ENCODE measurements at regions not wholly inside any gene's neighbourhood (a gene's known extent, or its start where the extent isn't known, plus 50 kb on each side); places are given as distances from the start of the nearest gene placed in this dataset.

DNA sequence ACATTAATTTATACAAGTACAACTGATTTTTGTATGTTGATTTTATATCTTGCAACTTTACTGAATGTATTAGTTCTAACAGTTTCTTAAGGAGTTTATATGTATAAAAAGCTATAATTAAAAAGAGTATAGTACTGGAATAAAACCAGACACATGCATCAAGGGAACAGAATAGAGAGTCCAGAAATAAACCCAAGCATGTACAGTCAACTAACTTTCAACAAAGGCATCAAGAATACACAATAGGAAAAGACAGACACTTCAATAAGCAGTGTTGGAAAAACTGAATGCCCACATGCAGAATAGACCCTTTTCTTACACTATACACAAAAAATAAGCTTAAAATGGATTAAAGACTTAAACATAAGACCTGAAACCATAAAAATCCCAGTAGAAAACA is 170.9 kb downstream of the ICE1 start:
- Histone ChIP-seq H3K4me3 (ENCODE audit: low read length) (no peak overlapping the region), H3K4me1 (ENCODE audit: control insufficient read depth, insufficient read depth, low read length) (no peaks in the 10 kb centered on the region), H3K27ac (ENCODE audit: low read length) (no peak overlapping the region), H3K9me3 (ENCODE audit: control insufficient read depth, low read length) (peaks cover 2% of the 10 kb centered on the region), H3K27me3 (ENCODE audit: control insufficient read depth, insufficient read depth) (no peaks in the 10 kb centered on the region)
- intact Hi-C loops (cut with DNase I): no loop called here
- ATAC-seq (no peak), DNase-seq (no peak)

DNA sequence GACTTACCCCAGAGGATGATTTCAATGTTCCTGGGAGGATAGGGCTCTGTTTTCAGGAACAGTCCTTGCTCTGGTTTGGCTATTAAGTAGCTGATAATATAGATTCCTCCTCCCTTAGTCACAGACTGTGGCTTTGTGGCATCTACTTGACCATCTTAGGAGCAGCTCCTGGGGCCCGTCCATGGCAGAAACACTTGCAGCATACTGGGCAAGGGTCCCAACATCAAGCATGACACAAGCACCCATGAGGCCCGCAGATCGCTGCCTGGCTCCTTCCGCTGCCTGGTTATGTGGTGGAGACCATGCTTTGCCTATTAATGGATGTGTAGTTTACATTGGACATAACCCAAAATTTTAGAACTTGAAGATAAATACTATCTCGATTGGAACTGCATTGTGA is 170.1 kb downstream of the ICE1 start:
- Histone ChIP-seq H3K27me3 (ENCODE audit: control insufficient read depth, insufficient read depth) (no peaks in the 10 kb centered on the region), H3K4me3 (ENCODE audit: low read length) (no peak overlapping the region), H3K27ac (ENCODE audit: low read length) (no peak overlapping the region), H3K9me3 (ENCODE audit: control insufficient read depth, low read length) (peaks cover 2% of the 10 kb centered on the region), H3K4me1 (ENCODE audit: control insufficient read depth, insufficient read depth, low read length) (no peaks in the 10 kb centered on the region)
- whole genome bisulfite sequencing: 52% methylated on average over 5 of the region's 5 CpGs
- intact Hi-C loops (cut with DNase I): no loop called here
- DNase-seq (peak in 1 of 3 donors; percentile 49), ATAC-seq (peak in 1 of 2 donors; percentile 58)

DNA sequence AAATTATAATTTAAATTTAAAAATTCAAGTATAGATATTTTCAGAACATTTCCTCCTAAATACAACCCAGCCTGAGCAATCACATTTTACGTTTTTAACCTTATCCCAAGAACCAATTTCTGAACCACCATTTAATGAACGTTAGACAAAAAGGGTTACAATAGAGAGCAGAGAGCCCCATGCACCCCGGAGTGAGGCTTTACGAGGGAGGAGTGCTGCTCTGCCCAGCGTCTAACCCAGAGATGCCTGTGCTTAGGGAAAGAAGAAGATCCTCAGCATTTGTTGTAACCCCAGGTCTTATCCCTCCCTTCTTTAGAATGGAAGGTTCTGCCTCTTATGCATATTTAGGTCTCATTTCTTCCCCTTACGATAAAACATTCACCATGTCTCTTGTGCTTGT is 169.1 kb downstream of the ICE1 start:
- Histone ChIP-seq H3K27me3 (ENCODE audit: control insufficient read depth, insufficient read depth) (no peaks in the 10 kb centered on the region), H3K4me1 (ENCODE audit: control insufficient read depth, insufficient read depth, low read length) (no peaks in the 10 kb centered on the region), H3K9me3 (ENCODE audit: control insufficient read depth, low read length) (peaks cover 2% of the 10 kb centered on the region), H3K27ac (ENCODE audit: low read length) (no peak overlapping the region), H3K4me3 (ENCODE audit: low read length) (no peak overlapping the region)
- no peak for DNase-seq
- intact Hi-C loops (cut with DNase I): no loop called here
- no peak for ATAC-seq
- 75% methylated on average over 6 of the region's 6 CpGs for WGBS

DNA sequence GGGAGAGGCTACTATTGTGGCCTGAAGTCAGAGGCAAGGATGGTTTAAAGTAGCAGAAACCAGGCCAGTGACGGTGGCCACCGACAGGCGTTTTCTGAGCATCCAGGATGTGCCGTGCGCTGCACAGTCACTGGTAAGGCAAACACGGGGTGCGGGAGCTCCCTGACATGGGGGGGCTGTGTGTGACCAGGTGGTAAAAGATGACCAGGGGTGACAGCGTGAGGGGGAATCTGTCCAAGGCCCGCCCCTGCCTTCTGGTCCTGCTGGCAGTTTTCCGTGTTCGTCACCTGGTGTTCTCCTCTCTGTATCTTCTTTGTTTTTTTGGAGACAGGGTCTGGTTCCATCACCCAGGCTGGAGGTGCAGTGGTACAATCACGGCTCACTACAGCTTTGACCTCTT is 167.4 kb downstream of the ICE1 start:
- WGBS: 92% methylated on average over 12 of the region's 12 CpGs
- intact Hi-C loops (cut with DNase I): no loop called here
- no peaks in the 10 kb centered on the region for H3K9me3 ChIP-seq (ENCODE audit: control insufficient read depth, low read length)
- H3K4me1 ChIP-seq (ENCODE audit: control insufficient read depth, insufficient read depth, low read length): no peaks in the 10 kb centered on the region
- DNase-seq (no peak), ATAC-seq (no peak)
- no peak overlapping the region for H3K27ac ChIP-seq (ENCODE audit: low read length)
- no peak overlapping the region for H3K4me3 ChIP-seq (ENCODE audit: low read length)
- H3K27me3 ChIP-seq (ENCODE audit: control insufficient read depth, insufficient read depth): no peaks in the 10 kb centered on the region

DNA sequence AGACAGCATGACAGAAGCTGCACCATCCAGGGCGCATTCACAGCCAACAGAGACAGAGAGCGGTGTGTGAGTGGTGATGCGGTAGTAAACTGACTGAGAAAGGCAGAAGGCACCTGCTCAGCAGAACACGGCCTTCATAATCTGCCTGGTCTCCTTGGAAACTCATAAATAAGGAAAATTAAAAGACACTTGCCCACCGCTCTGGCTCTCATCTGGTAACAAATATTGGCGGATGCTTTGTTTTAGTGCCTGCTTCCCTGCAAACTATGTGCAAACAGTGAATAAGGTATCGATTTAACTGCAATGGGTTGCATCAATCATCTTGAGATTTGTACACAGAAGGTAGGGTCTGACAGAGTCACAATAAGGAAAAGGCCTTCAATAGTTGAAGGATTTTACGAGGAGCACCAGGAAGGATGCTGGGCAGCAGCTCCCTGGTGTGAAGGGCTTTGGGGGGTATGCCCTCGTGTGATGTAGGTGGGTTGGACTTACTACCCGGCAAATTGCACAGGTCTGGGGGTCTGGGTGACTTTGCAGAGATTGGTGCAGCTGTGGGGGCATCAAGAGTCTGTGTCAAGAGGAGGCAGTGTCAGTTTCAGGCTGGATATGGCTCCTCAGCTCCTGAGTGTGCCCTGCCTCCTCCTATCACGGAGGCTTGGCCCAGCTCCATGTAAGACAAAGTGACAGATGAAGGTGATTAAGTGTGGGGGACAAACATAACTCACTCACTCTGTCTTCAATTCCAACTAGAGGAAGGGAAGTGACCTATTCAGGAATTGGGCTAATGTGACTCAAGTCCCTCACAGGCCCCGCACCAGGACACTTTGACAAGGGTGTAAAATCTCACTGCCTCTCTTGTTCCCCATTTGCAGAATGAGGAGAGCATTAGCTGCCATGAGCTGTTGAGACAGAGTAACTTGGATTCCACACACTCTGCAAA is 166.7 kb downstream of the ICE1 start:
- Histone ChIP-seq H3K4me1 (ENCODE audit: control insufficient read depth, insufficient read depth, low read length) (no peaks in the 10 kb centered on the region), H3K9me3 (ENCODE audit: control insufficient read depth, low read length) (no peaks in the 10 kb centered on the region), H3K27me3 (ENCODE audit: control insufficient read depth, insufficient read depth) (no peaks in the 10 kb centered on the region), H3K27ac (ENCODE audit: low read length) (no peak overlapping the region), H3K4me3 (ENCODE audit: low read length) (no peak overlapping the region)
- no peak for DNase-seq
- WGBS: 75% methylated on average over 12 of the region's 12 CpGs
- no peak for ATAC-seq
- intact Hi-C loops (cut with DNase I): no loop called here

DNA sequence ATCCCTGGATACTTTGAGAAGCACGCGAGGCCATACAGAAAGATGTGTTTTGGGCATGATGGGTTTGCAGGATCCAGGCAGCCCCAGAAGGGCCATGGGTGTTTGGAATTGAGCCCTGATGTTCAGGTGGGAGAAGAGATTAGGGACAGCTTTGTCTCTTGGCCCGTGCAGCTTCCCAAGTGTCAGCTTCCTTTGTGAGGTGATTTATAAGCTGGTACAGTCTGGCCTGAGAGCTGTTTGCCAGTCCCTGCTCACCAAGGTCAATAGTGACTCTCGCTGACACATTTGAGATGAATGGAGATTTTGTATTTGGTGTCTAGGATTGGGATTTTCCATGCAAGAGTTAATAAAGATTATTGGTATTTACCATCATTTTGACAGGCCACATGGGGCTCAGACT is 165.9 kb downstream of the ICE1 start:
- H3K4me3 ChIP-seq (ENCODE audit: low read length): no peak overlapping the region
- 84% methylated on average over 4 of the region's 4 CpGs for WGBS
- ATAC-seq: no peak
- H3K27me3 ChIP-seq (ENCODE audit: control insufficient read depth, insufficient read depth): no peaks in the 10 kb centered on the region
- intact Hi-C loops (cut with DNase I): no loop called here
- no peak for DNase-seq
- H3K4me1 ChIP-seq (ENCODE audit: control insufficient read depth, insufficient read depth, low read length): no peaks in the 10 kb centered on the region
- H3K27ac ChIP-seq (ENCODE audit: low read length): no peak overlapping the region
- H3K9me3 ChIP-seq (ENCODE audit: control insufficient read depth, low read length): no peaks in the 10 kb centered on the region

DNA sequence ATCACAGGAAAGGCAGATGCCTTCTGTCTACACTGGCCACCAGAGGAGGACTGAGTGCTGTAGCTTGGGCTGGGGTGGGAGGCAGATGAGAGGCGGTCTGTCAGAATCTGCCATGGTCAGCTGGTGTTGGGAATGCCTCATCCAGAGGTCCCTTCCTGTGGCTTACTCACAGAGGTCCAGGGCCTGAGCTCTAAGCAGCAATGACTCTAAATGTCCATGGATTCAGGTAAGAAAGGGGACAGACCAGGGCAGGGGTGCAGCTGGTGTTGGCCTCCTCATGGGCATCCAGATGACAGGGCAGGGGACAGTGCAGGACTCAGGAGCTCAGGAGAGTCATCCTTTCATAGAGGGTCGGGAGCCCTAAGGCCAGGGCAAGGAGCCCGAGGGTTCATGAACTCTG is 165.0 kb downstream of the ICE1 start:
- Histone ChIP-seq H3K4me3 (ENCODE audit: low read length) (no peak overlapping the region), H3K27ac (ENCODE audit: low read length) (no peak overlapping the region), H3K27me3 (ENCODE audit: control insufficient read depth, insufficient read depth) (no peaks in the 10 kb centered on the region), H3K4me1 (ENCODE audit: control insufficient read depth, insufficient read depth, low read length) (no peaks in the 10 kb centered on the region), H3K9me3 (ENCODE audit: control insufficient read depth, low read length) (peaks cover 2% of the 10 kb centered on the region)
- DNase-seq: no peak
- ATAC-seq: no peak
- intact Hi-C loops (cut with DNase I): no loop called here
- 78% methylated on average over 3 of the region's 3 CpGs for WGBS

DNA sequence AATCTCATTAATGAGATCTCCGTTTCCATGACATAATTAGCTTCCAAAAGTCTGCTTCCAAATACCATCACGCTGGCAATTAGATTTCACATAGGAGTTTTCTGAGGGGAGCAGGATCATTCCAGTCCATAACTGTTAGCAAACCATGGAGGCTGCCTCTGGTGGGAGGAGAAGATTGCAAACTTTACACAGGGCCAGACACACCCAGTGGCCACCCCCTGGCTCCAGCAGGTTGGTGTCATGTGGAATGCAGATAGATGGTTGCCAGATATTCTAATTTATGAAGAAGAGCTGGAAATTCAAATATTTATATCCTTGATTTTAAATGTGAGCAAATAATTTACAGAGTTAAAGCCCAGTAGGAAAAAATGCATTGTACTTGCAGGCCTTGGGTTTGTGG is 164.2 kb downstream of the ICE1 start:
- no peak for DNase-seq
- ATAC-seq: no peak
- Histone ChIP-seq H3K4me1 (ENCODE audit: control insufficient read depth, insufficient read depth, low read length) (no peaks in the 10 kb centered on the region), H3K9me3 (ENCODE audit: control insufficient read depth, low read length) (peaks cover 2% of the 10 kb centered on the region), H3K27me3 (ENCODE audit: control insufficient read depth, insufficient read depth) (no peaks in the 10 kb centered on the region), H3K27ac (ENCODE audit: low read length) (no peak overlapping the region), H3K4me3 (ENCODE audit: low read length) (no peak overlapping the region)
- 37% methylated on average over 2 of the region's 2 CpGs for WGBS
- intact Hi-C loops (cut with DNase I): no loop called here

DNA sequence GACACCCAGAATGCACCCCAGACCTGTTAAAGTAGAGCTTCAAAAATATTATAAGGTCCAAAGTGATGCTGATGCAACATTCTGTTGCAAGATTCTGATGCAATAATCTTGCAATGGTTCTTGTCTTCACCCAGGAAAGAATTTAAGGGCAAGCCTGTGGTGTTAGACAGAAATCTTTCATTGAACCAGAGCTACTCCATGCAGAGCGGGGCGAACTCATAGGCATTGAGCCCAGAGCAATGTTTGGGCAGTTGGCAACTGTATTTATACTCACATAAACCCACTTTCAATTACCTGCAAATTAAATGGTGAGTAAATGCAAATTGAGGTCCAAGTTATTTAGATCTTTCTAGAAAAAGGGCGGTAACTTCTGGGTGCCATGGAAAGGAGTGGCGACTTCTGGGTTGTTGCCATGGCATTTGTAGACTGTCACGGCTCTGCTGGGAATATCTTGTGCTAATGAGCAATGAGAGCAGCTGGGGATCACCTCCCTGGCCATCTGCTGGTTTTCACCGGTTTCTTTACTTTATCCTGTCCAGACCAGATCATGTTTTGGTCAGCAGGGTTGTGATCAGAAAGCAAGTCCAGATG is 163.4 kb downstream of the ICE1 start:
- no peak for ATAC-seq

DNA sequence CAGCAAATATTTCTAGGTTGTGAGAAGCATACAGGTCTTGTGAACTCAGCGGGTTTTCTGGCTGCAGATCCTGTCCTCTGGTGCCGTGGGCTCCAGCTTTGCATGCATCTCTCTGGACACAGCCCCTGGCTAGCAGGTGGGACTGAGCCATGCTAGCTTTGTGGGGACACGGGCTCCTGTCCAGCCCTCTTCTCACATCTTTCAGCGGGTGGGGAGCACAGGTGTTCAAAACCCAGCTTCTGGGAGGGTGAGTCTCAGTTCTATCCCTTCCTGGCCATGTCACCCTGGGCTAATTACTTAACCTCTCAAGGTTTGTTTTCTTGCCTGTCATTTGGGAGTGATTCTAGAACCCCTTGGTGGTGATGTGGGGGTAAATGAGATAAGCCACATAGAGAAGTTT is 162.3 kb downstream of the ICE1 start:
- H3K27ac ChIP-seq (ENCODE audit: low read length): no peak overlapping the region
- H3K27me3 ChIP-seq (ENCODE audit: control insufficient read depth, insufficient read depth): no peaks in the 10 kb centered on the region
- no peak for ATAC-seq
- DNase-seq: no peak
- H3K4me3 ChIP-seq (ENCODE audit: low read length): no peak overlapping the region
- H3K9me3 ChIP-seq (ENCODE audit: control insufficient read depth, low read length): peaks cover 2% of the 10 kb centered on the region
- 73% methylated on average over 4 of the region's 4 CpGs for WGBS
- intact Hi-C loops (cut with DNase I): no loop called here
- no peaks in the 10 kb centered on the region for H3K4me1 ChIP-seq (ENCODE audit: control insufficient read depth, insufficient read depth, low read length)

More for the DNA sequence above, 163.4 kb downstream of the ICE1 start:
- H3K4me3 ChIP-seq (ENCODE audit: low read length): no peak overlapping the region
- no peaks in the 10 kb centered on the region for H3K27me3 ChIP-seq (ENCODE audit: control insufficient read depth, insufficient read depth)
- H3K9me3 ChIP-seq (ENCODE audit: control insufficient read depth, low read length): peaks cover 2% of the 10 kb centered on the region
- no peaks in the 10 kb centered on the region for H3K4me1 ChIP-seq (ENCODE audit: control insufficient read depth, insufficient read depth, low read length)
- DNase-seq: no peak
- no peak overlapping the region for H3K27ac ChIP-seq (ENCODE audit: low read length)
- 71% methylated on average over 6 of the region's 6 CpGs for WGBS
- intact Hi-C loops (cut with DNase I): no loop called here

DNA sequence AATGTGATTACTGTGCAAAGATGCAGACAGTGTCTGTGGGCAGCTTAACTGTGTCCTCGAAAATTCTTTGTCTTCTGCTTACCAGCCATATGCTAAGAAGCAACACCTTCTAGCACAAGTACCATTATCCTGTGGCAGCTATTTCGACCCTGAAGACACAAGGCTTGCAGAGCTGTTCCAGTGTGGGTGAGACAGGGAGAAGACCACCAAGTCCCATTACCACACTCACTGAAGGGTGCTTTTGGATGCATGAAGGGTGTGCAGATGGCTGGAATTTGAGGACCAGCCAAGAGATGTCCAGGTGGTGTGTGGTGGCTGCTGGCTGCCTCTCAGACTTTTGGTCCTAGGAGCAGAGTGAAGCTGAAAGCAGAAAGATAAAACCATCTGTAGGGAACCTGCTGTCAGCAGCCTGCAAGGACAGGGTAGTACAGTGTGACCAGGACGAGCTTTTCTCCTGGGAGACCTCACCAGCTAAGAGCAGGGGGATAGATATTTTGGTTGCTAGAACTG is 161.8 kb downstream of the ICE1 start:
- intact Hi-C loops (cut with DNase I): no loop called here
- no peak overlapping the region for H3K4me3 ChIP-seq (ENCODE audit: low read length)
- no peaks in the 10 kb centered on the region for H3K4me1 ChIP-seq (ENCODE audit: control insufficient read depth, insufficient read depth, low read length)
- no peak overlapping the region for H3K27ac ChIP-seq (ENCODE audit: low read length)
- H3K9me3 ChIP-seq (ENCODE audit: control insufficient read depth, low read length): peaks cover 2% of the 10 kb centered on the region
- ATAC-seq (no peak), DNase-seq (no peak)
- 67% methylated on average over 3 of the region's 3 CpGs for WGBS
- H3K27me3 ChIP-seq (ENCODE audit: control insufficient read depth, insufficient read depth): no peaks in the 10 kb centered on the region
